NCI-H187 treated with DMSO at 0.1 percent for 48 hours (cell line): ENCODE measurements at regions not wholly inside any gene's neighbourhood (a gene's known extent, or its start where the extent isn't known, plus 50 kb on each side); places are given as distances from the start of the nearest gene placed in this dataset.
"Not testable (repeated sequence)": the region's sequence is repeated elsewhere in the genome, so short reads cannot be mapped to it uniquely, and the experiment has no call there.

ENCODE experiments used
- DNase-seq: peaks from one replicate; lab custom pipeline; 2025; lab: John Stamatoyannopoulos, UW

GRCh38 chr6:14758421-14759081, 487.3 kb upstream of the JARID2 start:
- DNase-seq = no peak

- DNase-seq = no peak
Observed at GRCh38 chr6:14759976-14760672, 485.7 kb upstream of the JARID2 start.

GRCh38 chr6:14762077-14762476, 483.8 kb upstream of the JARID2 start:
- DNase-seq = no peak

GRCh38 chr6:14763139-14763538, 482.7 kb upstream of the JARID2 start:
- no peak for DNase-seq

- no peak for DNase-seq
Observed at GRCh38 chr6:14763616-14764015, 482.3 kb upstream of the JARID2 start.

GRCh38 chr6:14765106-14765505, 480.8 kb upstream of the JARID2 start:
- DNase-seq = no peak

GRCh38 chr6:14765721-14766390, 480.0 kb upstream of the JARID2 start:
- DNase-seq = no peak

- no peak for DNase-seq
Observed at GRCh38 chr6:14766391-14766994, 479.4 kb upstream of the JARID2 start.

- DNase-seq = no peak
Observed at GRCh38 chr6:14767226-14767625, 478.6 kb upstream of the JARID2 start.

- DNase-seq = no peak
Observed at GRCh38 chr6:14770040-14770439, 475.8 kb upstream of the JARID2 start.

- DNase-seq = no peak
Observed at GRCh38 chr6:14770572-14770971, 475.3 kb upstream of the JARID2 start.

- DNase-seq = no peak
Observed at GRCh38 chr6:14771016-14771415, 474.9 kb upstream of the JARID2 start.

GRCh38 chr6:14772188-14772587, 473.7 kb upstream of the JARID2 start:
- DNase-seq = no peak

GRCh38 chr6:14775528-14775927, 470.3 kb upstream of the JARID2 start:
- peak; percentile 17 for DNase-seq

- DNase-seq = no peak
Observed at GRCh38 chr6:14776307-14776706, 469.6 kb upstream of the JARID2 start.

- peak; percentile 74 for DNase-seq
Observed at GRCh38 chr6:14781772-14782525, 463.9 kb upstream of the JARID2 start.

GRCh38 chr6:14782921-14783464, 462.9 kb upstream of the JARID2 start:
- DNase-seq = not testable (repeated sequence)

- DNase-seq = no peak
Observed at GRCh38 chr6:14783594-14783993, 462.3 kb upstream of the JARID2 start.

- no peak for DNase-seq
Observed at GRCh38 chr6:14784596-14785492, 461.0 kb upstream of the JARID2 start.

GRCh38 chr6:14785493-14785790, 460.4 kb upstream of the JARID2 start:
- DNase-seq = no peak

GRCh38 chr6:14786008-14786407, 459.9 kb upstream of the JARID2 start:
- DNase-seq = no peak
